ENCODE measurements at regions not wholly inside any gene's neighbourhood (a gene's known extent, or its start where the extent isn't known, plus 50 kb on each side); places are given as distances from the start of the nearest gene placed in this dataset.

DNA sequence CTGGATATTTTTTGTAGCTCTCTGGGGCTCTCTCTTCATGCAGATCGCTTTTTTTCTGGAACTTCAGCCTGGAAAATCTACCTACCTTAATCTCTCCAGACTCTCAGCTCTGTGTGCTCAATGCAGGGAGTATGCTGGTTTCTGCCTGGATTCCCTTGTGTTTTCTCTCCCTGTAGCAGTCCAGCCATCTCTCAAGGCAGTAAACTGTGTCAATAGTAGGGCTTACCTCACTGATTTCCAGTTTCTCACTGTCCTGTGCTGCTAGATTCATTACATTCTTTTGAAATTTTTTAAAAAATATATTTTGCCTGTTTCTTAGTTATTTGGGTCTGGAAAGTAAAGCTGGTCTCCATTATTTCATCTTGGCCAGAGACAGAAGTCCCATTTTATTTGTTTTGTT lies 951.4 kb downstream of the NR2F1-AS1 start:
- Histone ChIP-seq H3K9me3 (peaks cover 0 to 21% (median 7%) of the 10 kb centered on the region in 8 donors), H3K27me3 (replicated peaks in 1 of 7) (no peaks in the 10 kb centered on the region), H3K27ac (no peak overlapping the region), H3K4me1 (no peaks in the 10 kb centered on the region), H3K4me3 (no peak overlapping the region), H3K36me3 (no peaks in the 10 kb centered on the region)
- DNase-seq, result no peak
- intact Hi-C loops (cut with DNase I; ENCODE audit: low total_unique reads), result no loop called here
- WGBS, 5 donors, result 73 to 84% (median 83%) methylated on average over 1 of the region's 1 CpG
- no peak for TF ChIP-seq POLR2A (IDR thresholded peaks at IDR 0.05)
- no peak for TF ChIP-seq POLR2AphosphoS5 (IDR thresholded peaks at IDR 0.05)
- TF ChIP-seq, protein P1, sequence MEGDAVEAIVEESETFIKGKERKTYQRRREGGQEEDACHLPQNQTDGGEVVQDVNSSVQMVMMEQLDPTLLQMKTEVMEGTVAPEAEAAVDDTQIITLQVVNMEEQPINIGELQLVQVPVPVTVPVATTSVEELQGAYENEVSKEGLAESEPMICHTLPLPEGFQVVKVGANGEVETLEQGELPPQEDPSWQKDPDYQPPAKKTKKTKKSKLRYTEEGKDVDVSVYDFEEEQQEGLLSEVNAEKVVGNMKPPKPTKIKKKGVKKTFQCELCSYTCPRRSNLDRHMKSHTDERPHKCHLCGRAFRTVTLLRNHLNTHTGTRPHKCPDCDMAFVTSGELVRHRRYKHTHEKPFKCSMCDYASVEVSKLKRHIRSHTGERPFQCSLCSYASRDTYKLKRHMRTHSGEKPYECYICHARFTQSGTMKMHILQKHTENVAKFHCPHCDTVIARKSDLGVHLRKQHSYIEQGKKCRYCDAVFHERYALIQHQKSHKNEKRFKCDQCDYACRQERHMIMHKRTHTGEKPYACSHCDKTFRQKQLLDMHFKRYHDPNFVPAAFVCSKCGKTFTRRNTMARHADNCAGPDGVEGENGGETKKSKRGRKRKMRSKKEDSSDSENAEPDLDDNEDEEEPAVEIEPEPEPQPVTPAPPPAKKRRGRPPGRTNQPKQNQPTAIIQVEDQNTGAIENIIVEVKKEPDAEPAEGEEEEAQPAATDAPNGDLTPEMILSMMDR (IDR thresholded peaks at IDR 0.05 in 8 of 11, conservative IDR thresholded peaks at IDR 0.05 in 3 of 11), result no peak

DNA sequence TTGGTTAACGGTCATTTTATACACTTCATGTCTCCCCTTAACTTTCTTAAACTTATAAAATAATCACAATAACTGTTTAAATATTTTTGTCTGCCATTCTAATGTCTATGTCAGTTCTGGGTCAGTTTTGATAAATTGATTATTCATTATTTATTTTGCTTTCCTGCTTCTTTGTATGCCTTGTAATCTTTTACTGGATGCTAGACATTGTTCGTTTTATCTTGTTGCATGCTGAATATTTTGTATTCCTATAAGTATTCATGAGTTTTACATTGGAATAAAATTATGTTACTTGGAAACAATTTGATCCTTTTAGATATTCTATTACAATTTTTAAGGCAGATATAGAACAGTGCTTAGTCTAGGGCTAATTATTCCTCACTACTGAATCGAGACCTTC lies 952.0 kb downstream of the NR2F1-AS1 start:
- intact Hi-C loops (cut with DNase I; ENCODE audit: low total_unique reads), result no loop called here
- H3K4me3 ChIP-seq, result no peak overlapping the region
- H3K27ac ChIP-seq, result no peak overlapping the region
- TF ChIP-seq, protein P1 (IDR thresholded peaks at IDR 0.05 in 8 of 11, conservative IDR thresholded peaks at IDR 0.05 in 3 of 11), result no peak
- TF ChIP-seq POLR2AphosphoS5 (IDR thresholded peaks at IDR 0.05) (no peak), POLR2A (IDR thresholded peaks at IDR 0.05) (no peak)
- H3K27me3 ChIP-seq (replicated peaks in 1 of 7), result no peaks in the 10 kb centered on the region
- H3K36me3 ChIP-seq, result no peaks in the 10 kb centered on the region
- 81 to 94% (median 87%) methylated on average over 3 of the region's 3 CpGs for WGBS, 5 donors
- H3K9me3 ChIP-seq, result peaks cover 0 to 21% (median 7%) of the 10 kb centered on the region in 8 donors
- DNase-seq, result no peak
- no peaks in the 10 kb centered on the region for H3K4me1 ChIP-seq

DNA sequence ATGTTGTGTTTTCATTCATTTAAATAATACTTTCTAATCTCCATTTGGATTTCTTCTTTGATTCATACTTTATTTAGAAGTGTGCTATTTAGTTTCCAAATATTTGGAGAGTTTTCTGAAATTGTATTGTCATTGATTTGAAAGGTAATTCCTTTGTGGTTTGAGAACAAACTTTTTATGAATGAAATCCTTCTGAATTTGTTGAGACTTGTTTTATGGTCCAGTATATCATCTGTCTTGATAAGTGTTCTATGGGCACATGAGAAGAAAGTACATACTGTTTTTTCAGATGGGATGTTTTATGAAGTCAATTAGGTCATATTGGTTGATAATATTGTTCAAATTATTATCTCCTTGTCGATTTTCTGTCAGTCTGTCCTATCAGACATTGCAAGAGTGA lies 953.8 kb downstream of the NR2F1-AS1 start:
- no peaks in the 10 kb centered on the region for H3K36me3 ChIP-seq
- peaks cover 0 to 21% (median 7%) of the 10 kb centered on the region in 8 donors for H3K9me3 ChIP-seq
- WGBS, 5 donors, result 53 to 72% (median 66%) methylated on average over 1 of the region's 1 CpG
- intact Hi-C loops (cut with DNase I; ENCODE audit: low total_unique reads), result no loop called here
- H3K27me3 ChIP-seq (replicated peaks in 1 of 7), result no peaks in the 10 kb centered on the region
- DNase-seq, result no peak
- no peak overlapping the region for H3K27ac ChIP-seq
- TF ChIP-seq, protein P1 (IDR thresholded peaks at IDR 0.05 in 8 of 11, conservative IDR thresholded peaks at IDR 0.05 in 3 of 11), result no peak
- no peak for TF ChIP-seq POLR2AphosphoS5 (IDR thresholded peaks at IDR 0.05)
- no peak for TF ChIP-seq POLR2A (IDR thresholded peaks at IDR 0.05)
- no peaks in the 10 kb centered on the region for H3K4me1 ChIP-seq
- H3K4me3 ChIP-seq, result no peak overlapping the region

DNA sequence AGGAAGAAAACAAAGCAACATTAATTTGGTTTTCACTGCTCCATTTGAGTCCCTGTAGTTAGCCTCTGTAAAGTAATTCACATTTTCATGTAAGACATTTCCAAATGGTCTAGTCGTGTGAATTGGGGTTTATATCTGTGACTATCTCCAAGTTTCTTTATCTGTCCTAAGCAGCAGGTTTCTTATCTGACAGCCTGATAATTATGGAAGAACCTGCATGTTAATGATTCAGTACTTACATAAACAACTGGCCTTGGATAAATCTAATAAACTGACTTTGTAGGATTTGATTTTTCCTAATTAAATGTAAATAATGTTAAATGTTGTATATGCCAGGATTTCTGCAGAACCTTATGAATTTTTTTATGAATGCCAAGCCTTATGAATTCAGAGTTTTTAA lies 964.9 kb downstream of the NR2F1-AS1 start:
- Histone ChIP-seq H3K9me3 (peaks cover 0 to 20% (median 10%) of the 10 kb centered on the region in 8 donors), H3K4me3 (no peak overlapping the region), H3K4me1 (no peaks in the 10 kb centered on the region), H3K36me3 (no peaks in the 10 kb centered on the region), H3K27ac (no peak overlapping the region), H3K27me3 (replicated peaks in 1 of 7) (no peaks in the 10 kb centered on the region)
- no peak for DNase-seq
- TF ChIP-seq POLR2AphosphoS5 (IDR thresholded peaks at IDR 0.05) (no peak), POLR2A (IDR thresholded peaks at IDR 0.05) (no peak)
- TF ChIP-seq, protein P1 (IDR thresholded peaks at IDR 0.05 in 8 of 11, conservative IDR thresholded peaks at IDR 0.05 in 3 of 11), result no peak
- WGBS, 5 donors, result 9 to 26% (median 19%) methylated on average over 1 of the region's 1 CpG
- intact Hi-C loops (cut with DNase I; ENCODE audit: low total_unique reads), result no loop called here

Data from spleen (tissue), 11 donors.